PFSK-1 (cell line): ENCODE measurements at regions not wholly inside any gene's neighbourhood (a gene's known extent, or its start where the extent isn't known, plus 50 kb on each side); places are given as distances from the start of the nearest gene placed in this dataset.

ENCODE experiments used
- FOXP2 ChIP-seq: optimal IDR thresholded peaks from 2 replicates; pipeline ENCODE3; 2011; ENCODE audit warnings: borderline replicate concordance, control low read depth, inconsistent platforms; ENCODE audit not compliant: insufficient read depth; ENCODE audit errors: extremely low read length, extremely low read depth
- POLR2AphosphoS5 ChIP-seq: IDR thresholded peaks from 2 replicates; pipeline ENCODE4 v1.6.1; 2012; ENCODE audit warnings: low read depth, mild to moderate bottlenecking, control low read depth, low read length, moderate library complexity
- REST ChIP-seq, 2 experiments: IDR thresholded peaks; 2 replicates each; pipeline versions ENCODE4 v1.6.1 to v1.8.0; 2011 to 2012; ENCODE audit warnings: low read depth in 2 of 2, low read length in 2 of 2, control low read depth in 1 of 2, inconsistent platforms in 1 of 2, mild to moderate bottlenecking in 1 of 2, moderate library complexity in 1 of 2; ENCODE audit not compliant: insufficient read depth in 1 of 2
- SIN3A ChIP-seq: IDR thresholded peaks from 2 replicates; pipeline ENCODE4 v1.6.1; 2012; ENCODE audit warnings: mild to moderate bottlenecking, low read length, moderate library complexity, borderline replicate concordance; ENCODE audit not compliant: insufficient read depth
- TAF1 ChIP-seq: IDR thresholded peaks from 2 replicates; pipeline ENCODE4 v1.6.1; 2012; ENCODE audit warnings: low read length, control low read depth, borderline replicate concordance; ENCODE audit not compliant: insufficient read depth

DNA sequence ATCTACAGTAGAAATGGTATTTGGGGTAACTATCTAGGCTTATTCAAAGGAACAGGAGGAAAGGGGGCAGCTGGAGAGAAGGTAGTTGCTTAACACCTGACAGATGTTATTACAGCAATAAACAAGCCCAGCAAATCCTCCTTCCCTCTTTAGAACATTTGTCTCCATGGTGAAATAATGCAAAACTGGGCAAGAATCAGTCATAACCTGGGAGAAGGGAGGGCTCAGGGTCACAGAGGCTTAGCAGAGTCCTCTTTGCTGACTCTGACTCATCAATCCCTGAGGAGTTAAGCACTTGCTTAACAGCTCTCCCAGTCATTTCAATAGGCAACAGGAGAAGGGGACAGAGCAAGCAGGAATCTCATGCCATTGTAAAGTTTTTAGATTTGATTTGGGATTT, 230.3 kb downstream of the IBTK start:
- TF ChIP-seq POLR2AphosphoS5 (no peak), TAF1 (no peak), SIN3A (no peak), REST (IDR thresholded peaks at IDR 0.05; ENCODE audit: insufficient read depth in 1 of 2, low read depth in 2 of 2, low read length in 2 of 2) (no peak), FOXP2 (no peak)
